ENCODE measurements at regions not wholly inside any gene's neighbourhood (a gene's known extent, or its start where the extent isn't known, plus 50 kb on each side); places are given as distances from the start of the nearest gene placed in this dataset.

DNA sequence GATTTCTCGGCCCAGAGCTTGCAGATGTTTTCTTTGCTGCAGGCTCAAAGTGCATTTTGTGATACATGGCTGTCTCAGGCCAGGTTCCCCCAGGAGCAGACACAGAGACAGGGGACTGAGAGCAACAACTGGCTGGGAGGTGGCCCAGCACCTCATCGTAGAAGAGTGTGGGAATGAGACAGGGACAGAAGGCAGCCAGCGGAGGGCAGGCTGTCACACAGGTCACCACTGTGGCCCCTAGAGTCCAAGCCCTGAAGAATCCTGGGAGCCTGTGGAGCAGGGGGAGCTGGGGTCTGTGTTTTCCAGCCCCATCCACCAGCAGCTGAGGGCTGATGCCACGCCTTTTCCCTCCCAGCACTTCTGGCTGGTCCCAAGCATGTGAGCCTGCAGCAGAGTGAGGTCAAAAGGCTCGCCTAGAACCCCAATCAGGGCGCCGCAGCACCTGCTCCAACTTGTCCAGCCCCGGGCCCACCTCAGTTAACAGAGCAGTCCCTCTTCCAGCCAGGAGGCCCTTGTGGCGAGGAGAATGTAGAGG lies 723.8 kb downstream of the UQCRFS1 start:
- H3K4me3 ChIP-seq (ENCODE audit: low read depth, low read length), result no peak overlapping the region
- TF ChIP-seq, protein P1, sequence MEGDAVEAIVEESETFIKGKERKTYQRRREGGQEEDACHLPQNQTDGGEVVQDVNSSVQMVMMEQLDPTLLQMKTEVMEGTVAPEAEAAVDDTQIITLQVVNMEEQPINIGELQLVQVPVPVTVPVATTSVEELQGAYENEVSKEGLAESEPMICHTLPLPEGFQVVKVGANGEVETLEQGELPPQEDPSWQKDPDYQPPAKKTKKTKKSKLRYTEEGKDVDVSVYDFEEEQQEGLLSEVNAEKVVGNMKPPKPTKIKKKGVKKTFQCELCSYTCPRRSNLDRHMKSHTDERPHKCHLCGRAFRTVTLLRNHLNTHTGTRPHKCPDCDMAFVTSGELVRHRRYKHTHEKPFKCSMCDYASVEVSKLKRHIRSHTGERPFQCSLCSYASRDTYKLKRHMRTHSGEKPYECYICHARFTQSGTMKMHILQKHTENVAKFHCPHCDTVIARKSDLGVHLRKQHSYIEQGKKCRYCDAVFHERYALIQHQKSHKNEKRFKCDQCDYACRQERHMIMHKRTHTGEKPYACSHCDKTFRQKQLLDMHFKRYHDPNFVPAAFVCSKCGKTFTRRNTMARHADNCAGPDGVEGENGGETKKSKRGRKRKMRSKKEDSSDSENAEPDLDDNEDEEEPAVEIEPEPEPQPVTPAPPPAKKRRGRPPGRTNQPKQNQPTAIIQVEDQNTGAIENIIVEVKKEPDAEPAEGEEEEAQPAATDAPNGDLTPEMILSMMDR (conservative IDR thresholded peaks at IDR 0.05; ENCODE audit: low read depth, low read length), result no peak
- no peak for DNase-seq (ENCODE audit: low read depth)

DNA sequence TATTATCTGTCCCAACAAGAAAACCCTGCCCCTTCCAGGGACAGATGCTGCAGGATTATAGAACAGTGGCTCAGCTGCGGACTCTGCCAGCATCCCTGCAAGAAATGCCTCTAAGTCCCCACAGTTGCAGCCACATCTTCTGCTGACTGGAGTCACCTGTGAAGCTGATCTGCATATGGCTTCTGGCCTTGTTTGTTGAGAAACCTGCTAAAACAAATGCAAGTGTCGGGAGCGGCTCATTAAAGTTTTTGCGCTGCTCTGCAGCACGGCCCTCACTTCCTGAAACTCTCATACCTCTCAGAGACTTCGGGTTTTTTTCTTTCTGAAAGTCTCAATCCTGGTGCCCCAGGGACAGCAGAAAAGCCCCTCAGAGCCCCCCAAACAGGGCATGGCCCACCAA lies 725.0 kb downstream of the UQCRFS1 start:
- TF ChIP-seq, protein P1 (conservative IDR thresholded peaks at IDR 0.05; ENCODE audit: low read depth, low read length), result no peak
- DNase-seq (ENCODE audit: low read depth), result no peak
- no peak overlapping the region for H3K4me3 ChIP-seq (ENCODE audit: low read depth, low read length)

DNA sequence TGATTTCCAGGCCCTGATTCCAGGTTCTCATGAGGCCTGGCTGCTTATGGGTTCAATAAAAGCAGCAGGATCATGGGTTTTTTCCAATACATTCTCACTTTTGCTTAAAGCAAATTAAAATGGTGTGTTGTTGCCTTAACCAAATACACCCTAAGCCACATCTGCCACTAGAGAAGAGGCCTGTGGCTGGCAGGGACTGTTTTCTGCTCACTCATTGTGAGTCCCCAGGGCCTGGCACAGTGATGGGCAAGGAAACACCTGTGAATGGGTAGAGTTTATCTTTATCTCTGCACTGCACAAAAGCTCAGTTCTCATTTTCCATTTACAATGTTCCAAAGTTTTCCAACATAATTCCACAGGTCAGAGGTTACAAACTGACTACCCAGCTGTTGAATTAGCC lies 726.0 kb downstream of the UQCRFS1 start:
- DNase-seq (ENCODE audit: low read depth), result no peak
- TF ChIP-seq, protein P1 (conservative IDR thresholded peaks at IDR 0.05; ENCODE audit: low read depth, low read length), result no peak
- H3K4me3 ChIP-seq (ENCODE audit: low read depth, low read length), result no peak overlapping the region

DNA sequence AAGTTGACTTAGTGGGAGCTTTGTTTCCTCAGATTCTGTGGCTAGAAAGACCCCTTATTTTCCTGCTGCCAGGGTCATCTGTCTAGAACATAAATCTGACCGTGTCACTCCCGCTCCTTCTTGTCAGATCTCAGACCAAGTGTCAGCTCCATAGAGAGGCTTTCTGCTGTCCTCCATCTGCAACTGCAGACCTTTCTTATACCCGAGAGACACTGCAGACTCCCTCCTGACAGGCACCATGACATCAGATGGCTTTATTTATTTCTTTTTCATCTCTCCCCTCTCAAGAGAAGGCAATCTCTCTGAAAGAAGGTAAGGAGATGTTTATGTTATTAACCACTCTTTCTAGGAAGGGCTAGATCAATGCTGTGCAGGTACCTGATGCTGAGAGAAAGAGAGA lies 726.5 kb downstream of the UQCRFS1 start:
- no peak overlapping the region for H3K4me3 ChIP-seq (ENCODE audit: low read depth, low read length)
- TF ChIP-seq, protein P1 (conservative IDR thresholded peaks at IDR 0.05; ENCODE audit: low read depth, low read length), result no peak
- no peak for DNase-seq (ENCODE audit: low read depth)

DNA sequence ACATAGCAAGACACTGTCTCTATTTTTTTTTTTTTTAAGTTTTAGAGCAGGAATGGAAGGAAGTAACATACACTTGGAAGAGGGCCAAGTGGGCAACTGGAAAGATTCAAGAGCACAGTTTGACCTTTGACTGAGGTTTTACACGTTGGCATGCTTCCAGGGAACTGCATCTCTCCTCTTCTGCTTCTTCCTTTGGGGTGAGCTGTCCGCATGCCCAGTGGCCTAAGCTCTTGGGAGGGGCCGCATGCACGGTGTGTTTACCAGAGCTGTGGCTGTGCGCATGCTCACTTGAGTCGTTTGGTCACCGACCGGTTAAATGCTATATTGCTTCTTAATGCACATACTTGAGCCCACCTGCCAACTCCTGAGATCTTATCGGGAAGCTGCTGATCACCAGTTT lies 727.7 kb downstream of the UQCRFS1 start:
- H3K4me3 ChIP-seq (ENCODE audit: low read depth, low read length), result no peak overlapping the region
- TF ChIP-seq, protein P1 (conservative IDR thresholded peaks at IDR 0.05; ENCODE audit: low read depth, low read length), result no peak
- DNase-seq (ENCODE audit: low read depth), result peak; percentile 27

DNA sequence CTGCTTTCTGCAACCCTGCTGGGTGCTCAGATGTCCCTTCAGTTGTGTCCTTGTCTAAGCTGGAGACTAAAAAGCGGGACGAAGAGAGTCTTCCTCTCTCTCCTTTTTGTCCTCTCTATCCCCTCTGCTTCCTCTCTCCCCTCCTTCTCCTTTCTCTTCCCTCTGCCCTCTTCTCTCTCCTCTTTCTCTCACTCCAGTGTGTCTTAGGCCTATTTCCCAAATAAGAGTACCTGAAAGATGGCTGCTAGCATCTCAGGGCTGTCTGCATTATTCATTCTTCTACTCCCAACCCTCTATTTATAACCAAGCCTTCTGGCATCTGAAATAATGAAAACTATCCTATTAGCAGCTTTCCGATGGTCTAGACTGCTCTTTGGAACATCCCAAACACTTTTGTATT lies 729.8 kb downstream of the UQCRFS1 start:
- DNase-seq (ENCODE audit: low read depth), result no peak
- H3K4me3 ChIP-seq (ENCODE audit: low read depth, low read length), result no peak overlapping the region
- TF ChIP-seq, protein P1 (conservative IDR thresholded peaks at IDR 0.05; ENCODE audit: low read depth, low read length), result no peak

DNA sequence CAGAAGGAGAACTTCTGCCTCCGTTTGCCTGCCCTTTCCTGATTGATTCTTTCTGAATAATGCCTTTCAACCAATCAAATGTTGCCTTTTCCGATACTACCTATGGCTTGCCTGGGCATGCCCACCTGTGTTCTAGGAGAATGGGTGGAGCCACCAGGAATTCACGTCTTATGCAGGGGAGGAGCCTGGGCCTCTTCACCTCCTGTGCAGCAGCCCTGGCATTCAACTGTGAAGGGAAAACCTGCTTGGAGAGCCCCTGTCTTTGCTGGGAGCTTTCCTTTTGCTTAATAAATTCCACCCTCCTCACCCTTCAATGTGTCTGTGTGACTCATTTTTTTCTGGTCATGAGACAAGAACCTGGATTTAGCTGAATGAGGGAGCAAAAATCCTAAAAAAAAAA lies 730.7 kb downstream of the UQCRFS1 start:
- TF ChIP-seq, protein P1 (conservative IDR thresholded peaks at IDR 0.05; ENCODE audit: low read depth, low read length), result no peak
- peak; percentile 29 for DNase-seq (ENCODE audit: low read depth)

More for the DNA sequence above, 730.7 kb downstream of the UQCRFS1 start:
- H3K4me3 ChIP-seq (ENCODE audit: low read depth, low read length), result no peak overlapping the region

All from choroid plexus epithelial cell (primary cell).